Endothelial cell of umbilical vein (primary cell): ENCODE measurements at regions not wholly inside any gene's neighbourhood (a gene's known extent, or its start where the extent isn't known, plus 50 kb on each side); places are given as distances from the start of the nearest gene placed in this dataset.

Source experiments
- BruUV-seq: library from RNA; stranded (reverse); fragments of 400-500 nt; replicated peaks from 2 replicates; lab custom pipeline; 2021; lab: Mats Ljungman, UMichigan
- CTCF ChIA-PET: fragments of 300-600, 350-600 bp; sonication (Branson Sonifier 250); formaldehyde crosslinking; loops from one replicate; lab custom pipeline; 2021; ENCODE audit warnings: antibody characterized with exemption, inconsistent platforms; lab: Charles Lee
- POLR2A ChIA-PET: fragments of 300-600, 350-600 bp; sonication (Branson Sonifier 250); formaldehyde crosslinking; loops from one replicate; lab custom pipeline; 2021; ENCODE audit warnings: antibody characterized with exemption, inconsistent platforms; lab: Charles Lee
- DNase-seq: peaks from one replicate; pipeline ENCODE4 v3.0.0-alpha.2; 2011; ENCODE audit warnings: low read depth, low spot score
- FAIRE-seq: peaks from 2 replicates; lab custom pipeline; 2011; peaks lifted over from hg19 to GRCh38; lab: Jason Lieb, UNC
- H2AFZ ChIP-seq: 2 replicates; pipeline ENCODE4 v1.6.0; 2012; ENCODE audit warnings: low read depth, low read length, control low read depth, inconsistent platforms
- H3K27ac ChIP-seq: 2 replicates; pipeline ENCODE4 v1.5.1; 2011; ENCODE audit warnings: low read depth, mild to moderate bottlenecking, control low read depth, low read length, moderate library complexity; ENCODE audit not compliant: insufficient read depth
- H3K27me3 ChIP-seq, 2 experiments: 2 replicates each; pipeline versions ENCODE4 v1.6.0 to v1.6.1; 2011; ENCODE audit warnings: low read length in 2 of 2, mixed read lengths in 1 of 2; ENCODE audit not compliant: control insufficient read depth in 2 of 2, insufficient read depth in 2 of 2
- H3K36me3 ChIP-seq, 2 experiments: 2 replicates in 1 of 2; 3 replicates in 1 of 2; pipeline ENCODE4 v1.5.1; 2011; ENCODE audit warnings: low read length in 2 of 2, mild to moderate bottlenecking in 1 of 2, moderate library complexity in 1 of 2; ENCODE audit not compliant: control insufficient read depth in 2 of 2, insufficient read depth in 2 of 2; ENCODE audit errors: extremely low read depth in 1 of 2
- H3K4me1 ChIP-seq: 3 replicates; pipeline ENCODE4 v1.5.1; 2011; ENCODE audit warnings: mild to moderate bottlenecking, low read length; ENCODE audit not compliant: control insufficient read depth, insufficient read depth; ENCODE audit errors: extremely low read depth
- H3K4me2 ChIP-seq: 2 replicates; pipeline ENCODE4 v1.6.1; 2011; ENCODE audit warnings: low read length, control low read depth, mixed read lengths; ENCODE audit not compliant: insufficient read depth
- H3K4me3 ChIP-seq, 3 experiments: fragments of 200-600 bp in 1 of 3; sonication (generic), shearing (Covaris generic) in 1 of 3; replicated peaks in 1 of 3; 2 replicates each; pipeline ENCODE4 v1.5.1; 2011 to 2016; ENCODE audit warnings: control low read depth in 3 of 3, low read length in 3 of 3, mild to moderate bottlenecking in 2 of 3, inconsistent platforms in 1 of 3, low read depth in 1 of 3, moderate library complexity in 1 of 3; ENCODE audit not compliant: insufficient read depth in 1 of 3
- H3K79me2 ChIP-seq: 2 replicates; pipeline ENCODE4 v1.6.0; 2012; ENCODE audit warnings: low read length, inconsistent platforms; ENCODE audit not compliant: control insufficient read depth, insufficient read depth
- H3K9ac ChIP-seq: replicated peaks from 2 replicates; pipeline ENCODE3; 2011; ENCODE audit warnings: low read length, control low read depth; ENCODE audit not compliant: insufficient read depth; ENCODE audit errors: extremely low read depth
- H3K9me1 ChIP-seq: replicated peaks from 3 replicates; pipeline ENCODE4 v1.6.0; 2011; ENCODE audit warnings: mild to moderate bottlenecking, low read length; ENCODE audit not compliant: control insufficient read depth, insufficient read depth; ENCODE audit errors: extremely low read depth
- H3K9me3 ChIP-seq: replicated peaks from 2 replicates; pipeline ENCODE4 v1.5.1; 2012; ENCODE audit warnings: low read length, inconsistent platforms; ENCODE audit not compliant: control insufficient read depth, insufficient read depth
- H4K20me1 ChIP-seq: replicated peaks from 2 replicates; pipeline ENCODE3; 2011; ENCODE audit warnings: mild to moderate bottlenecking, low read length; ENCODE audit not compliant: control insufficient read depth, insufficient read depth; ENCODE audit errors: extremely low read depth
- EZH2 ChIP-seq: IDR thresholded peaks from 2 replicates; pipeline ENCODE4 v1.6.1; 2012; ENCODE audit warnings: borderline replicate concordance, low read depth, mild to moderate bottlenecking, moderate library complexity, low read length, inconsistent platforms; ENCODE audit not compliant: severe bottlenecking
- FOS ChIP-seq: IDR thresholded peaks from 2 replicates; pipeline ENCODE4 v1.6.1; 2011; ENCODE audit warnings: mild to moderate bottlenecking, low read length, moderate library complexity, borderline replicate concordance; ENCODE audit not compliant: insufficient read depth
- GATA2 ChIP-seq: IDR thresholded peaks from 2 replicates; pipeline ENCODE4 v1.7.0; 2011; ENCODE audit warnings: low read depth, mild to moderate bottlenecking, moderate library complexity, mixed read lengths, low read length; ENCODE audit not compliant: insufficient read length, insufficient read depth
- JUN ChIP-seq: IDR thresholded peaks from 2 replicates; pipeline ENCODE4 v1.6.1; 2011; ENCODE audit warnings: borderline replicate concordance, low read depth; ENCODE audit not compliant: insufficient read length, insufficient read depth
- MYC ChIP-seq: IDR thresholded peaks from one replicate; pipeline ENCODE4 v1.6.1; 2011; ENCODE audit warnings: mild to moderate bottlenecking, low read depth, low read length
- POLR2A ChIP-seq: IDR thresholded peaks from 2 replicates; pipeline ENCODE4 v1.6.1; 2012; ENCODE audit warnings: low read depth, mild to moderate bottlenecking, control low read depth, low read length
- POLR2AphosphoS5 ChIP-seq: IDR thresholded peaks from 2 replicates; pipeline ENCODE4 v1.6.1; 2012; ENCODE audit warnings: low read depth, mild to moderate bottlenecking, control low read depth, low read length, moderate library complexity; ENCODE audit not compliant: insufficient read depth
- dilution Hi-C: fragments of 300-500 bp; cut with MboI; formaldehyde crosslinking; loops from one replicate; pipeline ENCODE4 v1.15.0; 2019; ENCODE audit warnings: low sequenced_read_pairs; ENCODE audit not compliant: extremely low pct_ligation_motif_present
- intact Hi-C: fragments of 100-400 bp; cut with micrococcal nuclease; formaldehyde crosslinking; loops from one replicate; pipeline ENCODE4 v1.10.0; 2022
- TF ChIP-seq, protein P1 (sequence below), 2 donors: IDR thresholded peaks; 1 replicate in 1 of 2; 2 replicates in 1 of 2; pipeline ENCODE4 v1.5.1; 2011; ENCODE audit warnings: low read length in 2 of 2, mild to moderate bottlenecking in 2 of 2, moderate library complexity in 2 of 2, control low read depth in 1 of 2, inconsistent platforms in 1 of 2, low read depth in 1 of 2; ENCODE audit not compliant: insufficient read depth in 1 of 2; ENCODE audit errors: extremely low read depth in 1 of 2
- TF ChIP-seq, protein P2 (sequence below): IDR thresholded peaks from 2 replicates; pipeline ENCODE4 v1.6.1; 2011; ENCODE audit not compliant: insufficient read depth, insufficient read length

DNA sequence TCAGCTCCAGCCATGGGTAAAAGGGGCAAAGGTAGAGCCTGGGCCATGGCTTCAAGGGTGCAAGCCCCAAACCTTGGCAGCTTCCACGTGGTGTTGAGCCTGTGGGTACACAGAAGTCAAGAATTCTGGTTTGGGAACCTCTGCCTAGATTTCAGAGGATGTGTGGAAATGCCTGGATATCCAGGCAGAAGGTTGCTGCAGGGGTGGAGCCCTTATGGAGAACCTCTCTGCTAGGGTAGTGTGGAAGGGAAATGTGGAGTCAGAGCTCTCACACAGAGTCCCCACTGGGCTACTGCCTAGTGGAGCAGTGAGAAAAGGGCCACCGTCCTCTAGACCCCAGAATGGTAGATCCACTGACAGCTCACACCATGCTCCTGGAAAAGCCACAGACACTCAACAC lies 117.1 kb downstream of the NREP start:
- Histone ChIP-seq H3K4me1 (no peaks in the 10 kb centered on the region), H3K79me2 (no peaks in the 10 kb centered on the region), H3K4me2 (no peak overlapping the region), H3K9me3 (no peaks in the 10 kb centered on the region), H3K27me3 (no peaks in the 10 kb centered on the region), H3K27ac (no peak overlapping the region), H3K9me1 (no peaks in the 10 kb centered on the region), H4K20me1 (no peaks in the 10 kb centered on the region), H2AFZ (no peak overlapping the region), H3K36me3 (no peaks in the 10 kb centered on the region), H3K9ac (no peak overlapping the region), H3K4me3 (no peak overlapping the region)
- CTCF ChIA-PET = no interaction called here
- no peak for TF ChIP-seq POLR2AphosphoS5
- no peak for TF ChIP-seq POLR2A
- TF ChIP-seq GATA2 = no peak
- TF ChIP-seq, protein P1, sequence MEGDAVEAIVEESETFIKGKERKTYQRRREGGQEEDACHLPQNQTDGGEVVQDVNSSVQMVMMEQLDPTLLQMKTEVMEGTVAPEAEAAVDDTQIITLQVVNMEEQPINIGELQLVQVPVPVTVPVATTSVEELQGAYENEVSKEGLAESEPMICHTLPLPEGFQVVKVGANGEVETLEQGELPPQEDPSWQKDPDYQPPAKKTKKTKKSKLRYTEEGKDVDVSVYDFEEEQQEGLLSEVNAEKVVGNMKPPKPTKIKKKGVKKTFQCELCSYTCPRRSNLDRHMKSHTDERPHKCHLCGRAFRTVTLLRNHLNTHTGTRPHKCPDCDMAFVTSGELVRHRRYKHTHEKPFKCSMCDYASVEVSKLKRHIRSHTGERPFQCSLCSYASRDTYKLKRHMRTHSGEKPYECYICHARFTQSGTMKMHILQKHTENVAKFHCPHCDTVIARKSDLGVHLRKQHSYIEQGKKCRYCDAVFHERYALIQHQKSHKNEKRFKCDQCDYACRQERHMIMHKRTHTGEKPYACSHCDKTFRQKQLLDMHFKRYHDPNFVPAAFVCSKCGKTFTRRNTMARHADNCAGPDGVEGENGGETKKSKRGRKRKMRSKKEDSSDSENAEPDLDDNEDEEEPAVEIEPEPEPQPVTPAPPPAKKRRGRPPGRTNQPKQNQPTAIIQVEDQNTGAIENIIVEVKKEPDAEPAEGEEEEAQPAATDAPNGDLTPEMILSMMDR (IDR thresholded peaks at IDR 0.05; ENCODE audit: extremely low read depth in 1 of 2, insufficient read depth in 1 of 2, low read depth in 1 of 2, low read length in 2 of 2) = no peak
- no peak for TF ChIP-seq MYC
- TF ChIP-seq EZH2 = no peak
- no peak for TF ChIP-seq JUN
- TF ChIP-seq, protein P2, sequence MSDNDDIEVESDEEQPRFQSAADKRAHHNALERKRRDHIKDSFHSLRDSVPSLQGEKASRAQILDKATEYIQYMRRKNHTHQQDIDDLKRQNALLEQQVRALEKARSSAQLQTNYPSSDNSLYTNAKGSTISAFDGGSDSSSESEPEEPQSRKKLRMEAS = no peak
- TF ChIP-seq FOS = no peak
- FAIRE-seq (no peak), DNase-seq (no peak)
- POLR2A ChIA-PET = no interaction called here
- intact Hi-C loops = no loop called here
- no TSS peak for BruUV-seq
- dilution Hi-C loops = no loop called here
